Parathyroid adenoma (tissue), 2 donors: ENCODE measurements at regions not wholly inside any gene's neighbourhood (a gene's known extent, or its start where the extent isn't known, plus 50 kb on each side); places are given as distances from the start of the nearest gene placed in this dataset.

Experiments used
- H2AFZ ChIP-seq: fragments of 300-600 bp; sonication (generic); one replicate; pipeline ENCODE4 v1.7.0; 2017; ENCODE audit warnings: antibody characterized with exemption, mild to moderate bottlenecking
- H3K27ac ChIP-seq: fragments of 300-600 bp; sonication (generic); one replicate; pipeline ENCODE4 v1.7.0; 2017
- H3K27me3 ChIP-seq: fragments of 300-600 bp; sonication (generic); one replicate; pipeline ENCODE4 v1.7.0; 2017; ENCODE audit warnings: low read length; ENCODE audit not compliant: control insufficient read depth, insufficient read depth
- H3K36me3 ChIP-seq: fragments of 300-600 bp; sonication (generic); one replicate; pipeline ENCODE4 v1.7.0; 2017; ENCODE audit warnings: low read length; ENCODE audit not compliant: control insufficient read depth, insufficient read depth
- H3K4me1 ChIP-seq: fragments of 300-600 bp; sonication (generic); one replicate; pipeline ENCODE4 v1.7.0; 2017; ENCODE audit warnings: control low read depth
- H3K4me2 ChIP-seq: fragments of 300-600 bp; sonication (generic); one replicate; pipeline ENCODE4 v1.7.0; 2017; ENCODE audit warnings: low read length
- H3K4me3 ChIP-seq: fragments of 300-600 bp; sonication (generic); one replicate; pipeline ENCODE4 v1.7.0; 2017; ENCODE audit warnings: low read depth, low read length
- H3K79me2 ChIP-seq: fragments of 300-600 bp; sonication (generic); one replicate; pipeline ENCODE4 v1.7.0; 2017; ENCODE audit warnings: control low read depth
- H3K9ac ChIP-seq: fragments of 300-600 bp; sonication (generic); one replicate; pipeline ENCODE4 v1.7.0; 2017; ENCODE audit warnings: mild to moderate bottlenecking
- H3K9me3 ChIP-seq: fragments of 300-600 bp; sonication (generic); one replicate; pipeline ENCODE4 v1.7.0; 2017; ENCODE audit warnings: low read length; ENCODE audit not compliant: control insufficient read depth
- TF ChIP-seq, protein P1 (sequence below): fragments of 300-600 bp; sonication (generic); IDR thresholded peaks from one replicate; pipeline ENCODE4 v1.7.0; 2017; ENCODE audit warnings: antibody characterized with exemption, mild to moderate bottlenecking
- donor health status: primary hyperparathyroidism.

DNA sequence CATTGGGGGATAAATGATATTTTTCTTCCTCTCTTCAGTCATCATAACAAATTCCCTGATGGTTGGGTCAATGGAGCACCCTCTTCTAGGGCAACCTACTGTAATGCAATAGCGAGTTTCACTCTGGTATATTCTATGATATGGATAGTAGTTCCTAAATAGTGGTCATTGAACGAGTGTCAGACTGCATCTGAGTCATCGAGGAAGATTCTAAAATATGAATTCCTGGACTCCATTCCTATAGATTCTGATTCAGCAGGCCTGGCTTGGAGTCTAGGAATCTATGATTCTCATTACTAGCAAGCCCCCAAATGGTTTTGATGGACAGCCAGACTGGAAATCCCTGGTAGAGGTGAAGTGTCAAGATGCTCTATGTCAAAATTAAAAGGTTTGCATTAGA is 254.5 kb downstream of the BUB3 start:
- Histone ChIP-seq H3K9me3 (no peaks in the 10 kb centered on the region), H3K9ac (no peak overlapping the region), H3K36me3 (no peaks in the 10 kb centered on the region), H3K4me3 (no peak overlapping the region), H2AFZ (no peak overlapping the region), H3K79me2 (no peaks in the 10 kb centered on the region), H3K27ac (no peak overlapping the region), H3K27me3 (no peaks in the 10 kb centered on the region), H3K4me1 (no peaks in the 10 kb centered on the region), H3K4me2 (no peak overlapping the region)
- TF ChIP-seq, protein P1, sequence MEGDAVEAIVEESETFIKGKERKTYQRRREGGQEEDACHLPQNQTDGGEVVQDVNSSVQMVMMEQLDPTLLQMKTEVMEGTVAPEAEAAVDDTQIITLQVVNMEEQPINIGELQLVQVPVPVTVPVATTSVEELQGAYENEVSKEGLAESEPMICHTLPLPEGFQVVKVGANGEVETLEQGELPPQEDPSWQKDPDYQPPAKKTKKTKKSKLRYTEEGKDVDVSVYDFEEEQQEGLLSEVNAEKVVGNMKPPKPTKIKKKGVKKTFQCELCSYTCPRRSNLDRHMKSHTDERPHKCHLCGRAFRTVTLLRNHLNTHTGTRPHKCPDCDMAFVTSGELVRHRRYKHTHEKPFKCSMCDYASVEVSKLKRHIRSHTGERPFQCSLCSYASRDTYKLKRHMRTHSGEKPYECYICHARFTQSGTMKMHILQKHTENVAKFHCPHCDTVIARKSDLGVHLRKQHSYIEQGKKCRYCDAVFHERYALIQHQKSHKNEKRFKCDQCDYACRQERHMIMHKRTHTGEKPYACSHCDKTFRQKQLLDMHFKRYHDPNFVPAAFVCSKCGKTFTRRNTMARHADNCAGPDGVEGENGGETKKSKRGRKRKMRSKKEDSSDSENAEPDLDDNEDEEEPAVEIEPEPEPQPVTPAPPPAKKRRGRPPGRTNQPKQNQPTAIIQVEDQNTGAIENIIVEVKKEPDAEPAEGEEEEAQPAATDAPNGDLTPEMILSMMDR = no peak

DNA sequence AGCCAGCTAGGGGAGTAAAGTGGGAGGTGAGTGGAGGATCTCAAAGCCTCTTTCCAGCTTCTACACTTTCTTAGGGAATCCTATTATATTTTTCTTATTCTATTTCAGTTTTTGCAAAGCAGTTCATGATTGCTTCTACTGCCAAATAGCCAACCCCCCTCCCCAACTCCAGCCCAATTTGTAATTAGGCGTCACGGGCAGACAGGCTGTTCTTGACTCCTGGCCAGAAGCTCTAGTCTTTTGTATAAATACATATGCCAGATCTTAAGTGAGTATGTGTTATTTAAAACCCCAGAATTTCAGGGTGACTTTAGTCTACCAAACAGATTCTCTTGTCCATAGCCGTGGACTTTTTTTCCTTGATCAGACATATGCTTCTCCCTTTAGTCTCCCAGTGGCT is 255.2 kb downstream of the BUB3 start:
- no peak overlapping the region for H3K4me3 ChIP-seq
- no peak overlapping the region for H2AFZ ChIP-seq
- no peaks in the 10 kb centered on the region for H3K27me3 ChIP-seq
- H3K9me3 ChIP-seq = no peaks in the 10 kb centered on the region
- H3K36me3 ChIP-seq = no peaks in the 10 kb centered on the region
- H3K79me2 ChIP-seq = no peaks in the 10 kb centered on the region
- TF ChIP-seq, protein P1 = no peak
- H3K9ac ChIP-seq = no peak overlapping the region
- H3K27ac ChIP-seq = no peak overlapping the region
- no peaks in the 10 kb centered on the region for H3K4me1 ChIP-seq
- no peak overlapping the region for H3K4me2 ChIP-seq

DNA sequence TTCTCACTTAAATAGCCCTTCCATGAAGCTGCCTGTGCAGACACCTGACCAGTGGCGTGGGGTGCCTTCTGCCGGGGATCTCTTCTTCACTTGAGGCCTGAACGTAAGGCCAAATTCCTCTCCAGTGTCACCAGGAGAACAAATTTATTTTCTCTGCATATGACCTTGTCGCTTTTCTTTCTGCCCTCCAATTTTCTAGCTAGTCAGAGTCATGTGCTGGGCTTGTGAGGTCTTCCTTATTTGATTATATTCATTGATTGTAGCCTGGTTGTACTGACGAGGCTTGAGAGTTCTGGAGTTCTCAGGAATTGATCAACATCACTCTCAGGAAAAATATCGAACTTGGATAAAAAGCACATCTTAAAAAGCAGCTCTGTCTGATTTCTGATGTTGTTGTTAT is 255.7 kb downstream of the BUB3 start:
- no peak overlapping the region for H3K27ac ChIP-seq
- no peak overlapping the region for H3K4me3 ChIP-seq
- no peaks in the 10 kb centered on the region for H3K27me3 ChIP-seq
- H3K4me2 ChIP-seq = no peak overlapping the region
- TF ChIP-seq, protein P1 = no peak
- H3K9ac ChIP-seq = no peak overlapping the region
- no peaks in the 10 kb centered on the region for H3K79me2 ChIP-seq
- H3K4me1 ChIP-seq = no peaks in the 10 kb centered on the region
- H3K36me3 ChIP-seq = no peaks in the 10 kb centered on the region
- H3K9me3 ChIP-seq = no peaks in the 10 kb centered on the region
- no peak overlapping the region for H2AFZ ChIP-seq

DNA sequence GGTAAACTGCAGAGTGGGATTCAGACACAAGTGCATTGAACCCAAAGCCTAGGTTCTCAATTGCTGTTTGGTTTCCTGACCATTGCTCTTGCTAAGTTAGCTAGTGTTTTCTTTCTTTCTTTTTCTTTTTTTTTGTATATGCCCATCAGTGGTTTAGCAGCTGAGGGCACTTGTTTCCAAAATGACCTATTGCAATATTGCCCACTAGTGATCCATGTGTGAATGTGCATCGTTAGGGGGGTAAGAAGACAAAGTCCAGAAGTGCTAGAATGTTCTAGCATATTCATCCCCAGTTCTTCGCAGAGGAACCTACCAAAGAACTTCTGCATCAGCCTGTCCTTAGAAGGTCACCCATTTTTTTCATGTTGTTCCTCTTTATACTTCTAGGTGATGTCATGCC is 252.8 kb upstream of the GPR26 start:
- H3K9me3 ChIP-seq = no peaks in the 10 kb centered on the region
- no peaks in the 10 kb centered on the region for H3K79me2 ChIP-seq
- no peak overlapping the region for H3K4me2 ChIP-seq
- H3K27ac ChIP-seq = no peak overlapping the region
- TF ChIP-seq, protein P1 = no peak
- H3K4me3 ChIP-seq = no peak overlapping the region
- H3K27me3 ChIP-seq = no peaks in the 10 kb centered on the region
- no peak overlapping the region for H2AFZ ChIP-seq
- H3K9ac ChIP-seq = no peak overlapping the region
- no peaks in the 10 kb centered on the region for H3K36me3 ChIP-seq
- H3K4me1 ChIP-seq = no peaks in the 10 kb centered on the region

DNA sequence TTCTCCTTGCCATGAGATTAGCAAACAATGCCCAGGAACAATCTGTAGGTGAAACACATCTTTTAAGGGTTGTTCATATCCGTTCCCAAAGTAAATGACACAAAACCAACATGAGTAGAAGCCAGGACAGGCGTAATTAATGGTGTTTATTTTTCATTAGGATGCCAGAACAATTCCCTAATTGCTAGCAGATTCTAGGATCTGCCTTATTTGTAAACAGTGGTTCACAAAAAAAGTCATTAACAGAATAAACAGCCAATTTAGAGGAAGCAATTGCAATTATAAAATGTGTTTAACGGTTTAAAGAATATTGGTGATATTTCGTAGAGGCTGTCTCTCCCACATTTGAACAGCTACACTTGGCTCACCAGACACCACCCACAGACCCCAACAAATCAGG is 250.6 kb upstream of the GPR26 start:
- Histone ChIP-seq H3K79me2 (no peaks in the 10 kb centered on the region), H3K36me3 (no peaks in the 10 kb centered on the region), H3K4me2 (no peak overlapping the region), H3K4me3 (no peak overlapping the region), H3K4me1 (no peaks in the 10 kb centered on the region), H2AFZ (no peak overlapping the region), H3K27ac (no peak overlapping the region), H3K27me3 (no peaks in the 10 kb centered on the region), H3K9ac (no peak overlapping the region), H3K9me3 (no peaks in the 10 kb centered on the region)
- TF ChIP-seq, protein P1 = no peak
